Prostate gland (tissue), 2 donors: ENCODE measurements at regions not wholly inside any gene's neighbourhood (a gene's known extent, or its start where the extent isn't known, plus 50 kb on each side); places are given as distances from the start of the nearest gene placed in this dataset.

Experiments used
- DNase-seq: peaks from one replicate; pipeline ENCODE4 v3.0.0-alpha.2; 2019; ENCODE audit warnings: low spot score
- H3K27ac ChIP-seq, 2 donors: fragments of 200-600 bp; sonication (generic); 2 replicates each; pipeline ENCODE4 v1.5.1; 2017 to 2019
- H3K27me3 ChIP-seq: fragments of 200-600 bp; sonication (generic); replicated peaks from 2 replicates; pipeline ENCODE4 v1.5.1; 2019; ENCODE audit not compliant: insufficient read depth
- H3K36me3 ChIP-seq, 2 donors: fragments of 200-600 bp; sonication (generic); 1 replicate in 1 of 2; 2 replicates in 1 of 2; pipeline versions ENCODE4 v1.5.1 to v1.8.1; 2017 to 2019
- H3K4me1 ChIP-seq: fragments of 200-600 bp; sonication (generic); replicated peaks from 2 replicates; pipeline ENCODE4 v1.5.1; 2019
- H3K4me3 ChIP-seq, 2 donors: fragments of 200-600 bp; sonication (generic); 2 replicates each; pipeline ENCODE4 v1.5.1; 2017 to 2019
- H3K9me3 ChIP-seq: fragments of 200-600 bp; sonication (generic); 2 replicates; pipeline ENCODE4 v1.5.1; 2017
- CTCF ChIP-seq, 4 experiments: fragments of 200-600 bp in 2 of 4; fragments of 450-650 bp in 2 of 4; sonication (generic) in 2 of 4; IDR thresholded peaks; 1 replicate in 3 of 4; 2 replicates in 1 of 4; pipeline ENCODE4 v1.5.1; 2016 to 2019; ENCODE audit warnings: antibody characterized with exemption in 4 of 4, mild to moderate bottlenecking in 2 of 4, moderate library complexity in 2 of 4
- POLR2A ChIP-seq: fragments of 450-650 bp; IDR thresholded peaks from one replicate; pipeline ENCODE4 v1.6.1; 2016; ENCODE audit warnings: antibody characterized with exemption, mild to moderate bottlenecking
- POLR2AphosphoS5 ChIP-seq: sonication (generic); formaldehyde crosslinking; IDR thresholded peaks from one replicate; pipeline ENCODE4 v1.6.1; 2017; ENCODE audit warnings: antibody characterized with exemption
- WGBS: methylation state at CpG from one replicate; pipeline ENCODE4 v1.1.5; 2018; 5-methylcytosine and 5-hydroxymethylcytosine counted together
- intact Hi-C: fragments of 100-400 bp; cut with DNase I; formaldehyde crosslinking; loops from one replicate; pipeline ENCODE4 v1.14.2; 2022

GRCh38 chr6:28751514-28751913 is 172.3 kb downstream of the TRIM27 start:
- Histone ChIP-seq H3K27ac (no peak overlapping the region), H3K4me3 (no peak overlapping the region), H3K9me3 (no peaks in the 10 kb centered on the region), H3K27me3 (no peaks in the 10 kb centered on the region), H3K4me1 (no peaks in the 10 kb centered on the region), H3K36me3 (no peaks in the 10 kb centered on the region)
- DNase-seq: no peak
- 42% methylated on average over 12 of the region's 12 CpGs for WGBS
- intact Hi-C loops: no loop called here
- no peak for TF ChIP-seq POLR2AphosphoS5
- no peak for TF ChIP-seq POLR2A
- TF ChIP-seq CTCF (IDR thresholded peaks at IDR 0.05): no peak

- intact Hi-C loops: no loop called here
- 89% methylated on average over 2 of the region's 2 CpGs for WGBS
- no peak for TF ChIP-seq POLR2A
- no peak for TF ChIP-seq POLR2AphosphoS5
- TF ChIP-seq CTCF (IDR thresholded peaks at IDR 0.05): no peak
- Histone ChIP-seq H3K27ac (no peak overlapping the region), H3K4me3 (no peak overlapping the region), H3K9me3 (no peaks in the 10 kb centered on the region), H3K36me3 (no peaks in the 10 kb centered on the region), H3K27me3 (no peaks in the 10 kb centered on the region), H3K4me1 (no peaks in the 10 kb centered on the region)
- no peak for DNase-seq
Observed at GRCh38 chr6:28751963-28752350, 171.8 kb downstream of the TRIM27 start.

- WGBS: 62% methylated on average over 33 of the region's 33 CpGs
- no peaks in the 10 kb centered on the region for H3K9me3 ChIP-seq
- no peaks in the 10 kb centered on the region for H3K36me3 ChIP-seq
- H3K27ac ChIP-seq: no peak overlapping the region
- no peaks in the 10 kb centered on the region for H3K4me1 ChIP-seq
- TF ChIP-seq POLR2AphosphoS5 (no peak), CTCF (IDR thresholded peaks at IDR 0.05) (no peak), POLR2A (no peak)
- no peak for DNase-seq
- intact Hi-C loops: no loop called here
- H3K27me3 ChIP-seq: no peaks in the 10 kb centered on the region
- H3K4me3 ChIP-seq: no peak overlapping the region
Observed at GRCh38 chr6:28757429-28758045, 166.2 kb downstream of the TRIM27 start.

GRCh38 chr6:28758046-28758817 is 165.6 kb downstream of the TRIM27 start:
- intact Hi-C loops: no loop called here
- H3K27me3 ChIP-seq: no peaks in the 10 kb centered on the region
- no peak for TF ChIP-seq POLR2AphosphoS5
- no peak for TF ChIP-seq CTCF (IDR thresholded peaks at IDR 0.05)
- TF ChIP-seq POLR2A: no peak
- no peaks in the 10 kb centered on the region for H3K36me3 ChIP-seq
- WGBS: 47% methylated on average over 19 of the region's 19 CpGs
- H3K4me3 ChIP-seq: no peak overlapping the region
- no peak for DNase-seq
- H3K9me3 ChIP-seq: no peaks in the 10 kb centered on the region
- H3K4me1 ChIP-seq: no peaks in the 10 kb centered on the region
- H3K27ac ChIP-seq: no peak overlapping the region

- WGBS: 67% methylated on average over 6 of the region's 6 CpGs
- intact Hi-C loops: no loop called here
- H3K27ac ChIP-seq: no peak overlapping the region
- no peaks in the 10 kb centered on the region for H3K36me3 ChIP-seq
- H3K4me1 ChIP-seq: no peaks in the 10 kb centered on the region
- H3K4me3 ChIP-seq: no peak overlapping the region
- no peak for DNase-seq
- H3K27me3 ChIP-seq: no peaks in the 10 kb centered on the region
- no peaks in the 10 kb centered on the region for H3K9me3 ChIP-seq
- TF ChIP-seq CTCF (IDR thresholded peaks at IDR 0.05) (no peak), POLR2AphosphoS5 (no peak), POLR2A (no peak)
Observed at GRCh38 chr6:28758818-28759235, 165.0 kb downstream of the TRIM27 start.
